ENCODE measurements at regions not wholly inside any gene's neighbourhood (a gene's known extent, or its start where the extent isn't known, plus 50 kb on each side); places are given as distances from the start of the nearest gene placed in this dataset.

DNA sequence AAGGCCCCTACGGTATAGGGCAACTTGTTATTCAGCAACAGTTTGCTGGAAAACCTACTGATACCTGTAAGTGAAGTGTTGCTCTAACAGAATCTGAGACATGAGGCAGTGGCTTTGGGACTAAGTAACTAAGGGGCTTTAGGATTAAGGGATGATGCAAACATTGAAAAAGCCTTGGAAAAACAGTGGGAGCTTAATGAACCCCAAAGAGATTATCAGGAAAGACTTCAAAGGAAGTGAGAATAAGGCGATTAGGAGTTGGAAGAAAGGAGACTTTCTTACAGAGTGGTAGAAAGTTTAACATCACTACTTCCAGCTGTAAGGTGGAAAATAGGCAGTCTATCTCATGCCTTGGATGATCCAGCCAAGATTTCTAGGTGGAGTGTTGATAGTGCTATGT lies 158.2 kb upstream of the TRIB2 start:
- H3K9ac ChIP-seq (replicated peaks; ENCODE audit: extremely low read depth, insufficient read depth, low read length) = no peak overlapping the region
- POLR2A ChIA-PET = no interaction called here
- H3K4me2 ChIP-seq (ENCODE audit: insufficient read depth, low read length) = no peak overlapping the region
- no peak overlapping the region for H2AFZ ChIP-seq (ENCODE audit: low read depth, low read length)
- no peak for FAIRE-seq
- H3K36me3 ChIP-seq (ENCODE audit: control insufficient read depth in 2 of 2, extremely low read depth in 1 of 2, insufficient read depth in 2 of 2, low read length in 2 of 2) = no peaks in the 10 kb centered on the region
- H3K9me3 ChIP-seq (replicated peaks; ENCODE audit: control insufficient read depth, insufficient read depth, low read length) = no peaks in the 10 kb centered on the region
- no peaks in the 10 kb centered on the region for H3K9me1 ChIP-seq (replicated peaks; ENCODE audit: control insufficient read depth, extremely low read depth, insufficient read depth, low read length)
- peaks cover 23% of the 10 kb centered on the region for H3K4me1 ChIP-seq (ENCODE audit: control insufficient read depth, extremely low read depth, insufficient read depth, low read length)
- BruUV-seq (replicated peaks) = no TSS peak
- DNase-seq (ENCODE audit: low read depth, low spot score) = no peak
- intact Hi-C loops (cut with micrococcal nuclease) (loop anchor here (5.0 to 10.0 kb wide), 5 partner anchors 114 to 731 kb away; no protein-coding TSS in a partner anchor), dilution Hi-C loops (cut with MboI; ENCODE audit: extremely low pct_ligation_motif_present, low sequenced_read_pairs) (loop anchor here (25.0 kb wide), 1 partner anchor 154 kb away; the partner anchor contains the start of gene TRIB2)
- H3K4me3 ChIP-seq (replicated peaks in 1 of 3; ENCODE audit: insufficient read depth in 1 of 3, low read depth in 1 of 3, low read length in 3 of 3) = no peak overlapping the region
- no peak for TF ChIP-seq POLR2A (IDR thresholded peaks at IDR 0.05; ENCODE audit: low read depth, low read length)
- TF ChIP-seq, protein P1, sequence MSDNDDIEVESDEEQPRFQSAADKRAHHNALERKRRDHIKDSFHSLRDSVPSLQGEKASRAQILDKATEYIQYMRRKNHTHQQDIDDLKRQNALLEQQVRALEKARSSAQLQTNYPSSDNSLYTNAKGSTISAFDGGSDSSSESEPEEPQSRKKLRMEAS (IDR thresholded peaks at IDR 0.05; ENCODE audit: insufficient read depth, insufficient read length) = no peak
- TF ChIP-seq FOS (IDR thresholded peaks at IDR 0.05; ENCODE audit: borderline replicate concordance, insufficient read depth, low read length) = no peak
- no peak for TF ChIP-seq EZH2 (IDR thresholded peaks at IDR 0.05; ENCODE audit: borderline replicate concordance, low read depth, low read length, severe bottlenecking)
- TF ChIP-seq POLR2AphosphoS5 (IDR thresholded peaks at IDR 0.05; ENCODE audit: insufficient read depth, low read depth, low read length) = no peak
- TF ChIP-seq, protein P2, sequence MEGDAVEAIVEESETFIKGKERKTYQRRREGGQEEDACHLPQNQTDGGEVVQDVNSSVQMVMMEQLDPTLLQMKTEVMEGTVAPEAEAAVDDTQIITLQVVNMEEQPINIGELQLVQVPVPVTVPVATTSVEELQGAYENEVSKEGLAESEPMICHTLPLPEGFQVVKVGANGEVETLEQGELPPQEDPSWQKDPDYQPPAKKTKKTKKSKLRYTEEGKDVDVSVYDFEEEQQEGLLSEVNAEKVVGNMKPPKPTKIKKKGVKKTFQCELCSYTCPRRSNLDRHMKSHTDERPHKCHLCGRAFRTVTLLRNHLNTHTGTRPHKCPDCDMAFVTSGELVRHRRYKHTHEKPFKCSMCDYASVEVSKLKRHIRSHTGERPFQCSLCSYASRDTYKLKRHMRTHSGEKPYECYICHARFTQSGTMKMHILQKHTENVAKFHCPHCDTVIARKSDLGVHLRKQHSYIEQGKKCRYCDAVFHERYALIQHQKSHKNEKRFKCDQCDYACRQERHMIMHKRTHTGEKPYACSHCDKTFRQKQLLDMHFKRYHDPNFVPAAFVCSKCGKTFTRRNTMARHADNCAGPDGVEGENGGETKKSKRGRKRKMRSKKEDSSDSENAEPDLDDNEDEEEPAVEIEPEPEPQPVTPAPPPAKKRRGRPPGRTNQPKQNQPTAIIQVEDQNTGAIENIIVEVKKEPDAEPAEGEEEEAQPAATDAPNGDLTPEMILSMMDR (IDR thresholded peaks at IDR 0.05; ENCODE audit: extremely low read depth in 1 of 2, insufficient read depth in 1 of 2, low read depth in 1 of 2, low read length in 2 of 2) = no peak
- no peak overlapping the region for H3K27ac ChIP-seq (ENCODE audit: insufficient read depth, low read depth, low read length)
- CTCF ChIA-PET = interaction anchor here (1.1 to 1.5 kb wide), 2 partner anchors 159 to 448 kb away, joined by 3 to 4 read pairs; no protein-coding TSS in a partner anchor
- H3K79me2 ChIP-seq (ENCODE audit: control insufficient read depth, insufficient read depth, low read length) = no peaks in the 10 kb centered on the region
- no peaks in the 10 kb centered on the region for H4K20me1 ChIP-seq (replicated peaks; ENCODE audit: control insufficient read depth, extremely low read depth, insufficient read depth, low read length)
- H3K27me3 ChIP-seq (ENCODE audit: control insufficient read depth in 2 of 2, insufficient read depth in 2 of 2, low read length in 2 of 2) = no peaks in the 10 kb centered on the region

Data from endothelial cell of umbilical vein (primary cell).